GM12875 (cell line): ENCODE measurements at regions not wholly inside any gene's neighbourhood (a gene's known extent, or its start where the extent isn't known, plus 50 kb on each side); places are given as distances from the start of the nearest gene placed in this dataset.

ENCODE experiments used
- H3K4me3 ChIP-seq: one replicate; pipeline ENCODE4 v1.5.1; 2011; ENCODE audit warnings: low read depth, low read length, control low read depth
- CTCF ChIP-seq: IDR thresholded peaks from 2 replicates; pipeline ENCODE4 v1.5.1; 2011; ENCODE audit warnings: low read depth, mild to moderate bottlenecking, control low read depth, inconsistent platforms, low read length, moderate library complexity, borderline replicate concordance; ENCODE audit not compliant: insufficient read depth

DNA sequence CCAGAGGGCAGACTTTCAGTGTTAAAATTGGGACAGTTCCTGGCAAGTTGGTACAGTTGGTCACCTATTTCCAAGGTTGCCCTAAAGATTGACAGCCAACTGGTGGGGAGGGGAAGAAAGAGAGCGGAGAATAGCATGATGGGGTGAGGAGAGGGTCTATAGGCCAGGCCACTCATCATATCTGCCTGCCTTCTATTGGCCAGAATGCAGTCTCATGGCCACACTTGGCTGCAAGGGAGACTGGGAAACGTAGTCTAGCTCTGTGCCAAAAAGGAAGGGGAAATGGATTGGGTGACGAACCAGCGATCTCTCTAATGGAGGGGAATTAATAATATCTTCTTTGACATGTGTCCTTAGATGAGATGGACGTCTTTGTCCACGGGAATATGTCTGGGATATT, 197.4 kb upstream of the ATP6AP2 start:
- no peak for TF ChIP-seq CTCF
- no peak overlapping the region for H3K4me3 ChIP-seq

DNA sequence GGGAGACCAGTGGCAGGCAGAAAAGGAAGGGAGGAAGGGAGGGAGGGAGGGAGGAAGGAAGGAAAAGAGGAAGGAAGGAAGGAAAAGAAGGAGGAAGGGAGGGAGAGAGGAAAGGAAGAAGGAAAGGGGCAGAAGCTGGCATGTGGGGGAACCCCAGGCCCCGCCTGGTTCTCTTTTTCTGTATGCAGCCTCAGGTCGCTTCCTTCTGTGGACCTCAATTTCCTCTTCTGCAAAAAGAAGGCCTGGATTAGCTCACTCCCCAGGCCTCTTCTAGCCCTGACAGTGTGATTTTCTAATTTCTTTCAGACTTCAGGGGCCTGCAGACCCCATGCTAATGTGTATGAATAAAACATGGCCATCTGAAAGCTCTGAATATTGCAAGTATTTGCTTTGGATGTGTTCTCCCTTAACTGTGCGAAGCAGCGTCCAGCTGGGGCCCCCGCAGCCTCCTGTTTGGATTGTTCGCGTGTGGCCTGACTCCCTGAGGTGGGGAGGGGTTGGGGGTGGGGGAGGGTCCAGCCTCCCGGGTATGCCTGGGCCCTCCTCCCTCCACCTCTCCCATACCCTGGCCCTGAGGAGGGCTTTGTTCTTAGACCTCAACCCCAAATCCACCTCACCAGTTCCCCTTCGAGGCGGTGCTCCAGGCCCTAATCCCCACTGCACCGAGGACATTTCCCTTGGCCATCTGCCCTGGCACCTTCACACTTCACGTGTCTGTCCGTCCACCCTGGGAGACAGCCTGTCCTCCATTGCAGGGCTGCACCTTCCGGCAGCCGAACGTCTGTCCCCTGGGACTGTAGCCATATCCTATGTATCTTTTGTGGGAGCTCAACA, 199.9 kb upstream of the ATP6AP2 start:
- TF ChIP-seq CTCF, result no peak

GRCh38 chrX:40377684-40378083, 203.1 kb upstream of the ATP6AP2 start:
- no peak overlapping the region for H3K4me3 ChIP-seq
- TF ChIP-seq CTCF, result no peak

More for the DNA sequence above, 199.9 kb upstream of the ATP6AP2 start:
- H3K4me3 ChIP-seq, result no peak overlapping the region

- no peak overlapping the region for H3K4me3 ChIP-seq
- no peak for TF ChIP-seq CTCF
Measured at GRCh38 chrX:40374486-40374885, 206.3 kb upstream of the ATP6AP2 start.

DNA sequence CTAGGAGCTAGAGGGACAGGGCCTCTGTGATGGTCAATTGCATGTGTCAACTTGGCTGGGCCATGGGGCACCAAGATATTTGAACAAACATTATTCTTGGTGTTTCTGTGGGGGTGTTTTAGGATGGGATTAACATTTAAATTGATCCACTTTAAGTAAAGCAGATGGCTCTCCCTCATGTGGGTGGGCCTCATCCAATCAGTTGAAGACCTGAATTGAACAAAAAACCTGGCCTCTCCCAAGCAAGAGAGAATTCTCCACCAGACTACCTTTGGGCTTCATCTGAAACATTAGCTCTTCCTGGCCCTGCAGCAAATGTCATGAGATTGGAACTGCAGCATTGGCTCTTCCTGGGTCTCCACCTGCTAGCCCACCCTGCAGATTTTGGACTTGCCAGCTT, 207.1 kb upstream of the ATP6AP2 start:
- H3K4me3 ChIP-seq, result no peak overlapping the region
- no peak for TF ChIP-seq CTCF

DNA sequence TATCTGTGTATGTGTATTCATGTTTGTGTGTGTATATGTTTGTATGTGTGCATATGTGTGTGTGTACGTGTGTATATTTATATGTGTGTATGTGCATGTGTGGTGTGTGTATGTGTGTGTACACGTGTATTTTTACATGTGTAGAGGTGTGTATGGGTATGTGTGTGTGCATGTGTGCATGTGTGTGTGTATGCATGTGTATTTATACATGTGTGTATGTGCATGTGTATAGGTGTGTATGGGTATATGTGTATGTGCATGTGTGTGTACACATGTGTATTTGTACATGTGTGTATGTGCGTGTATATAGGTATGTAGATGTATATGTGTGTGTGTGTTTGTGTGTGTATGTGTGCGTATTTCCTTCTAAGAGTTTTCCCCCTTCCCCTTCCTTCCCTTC, 207.7 kb upstream of the ATP6AP2 start:
- TF ChIP-seq CTCF, result no peak

DNA sequence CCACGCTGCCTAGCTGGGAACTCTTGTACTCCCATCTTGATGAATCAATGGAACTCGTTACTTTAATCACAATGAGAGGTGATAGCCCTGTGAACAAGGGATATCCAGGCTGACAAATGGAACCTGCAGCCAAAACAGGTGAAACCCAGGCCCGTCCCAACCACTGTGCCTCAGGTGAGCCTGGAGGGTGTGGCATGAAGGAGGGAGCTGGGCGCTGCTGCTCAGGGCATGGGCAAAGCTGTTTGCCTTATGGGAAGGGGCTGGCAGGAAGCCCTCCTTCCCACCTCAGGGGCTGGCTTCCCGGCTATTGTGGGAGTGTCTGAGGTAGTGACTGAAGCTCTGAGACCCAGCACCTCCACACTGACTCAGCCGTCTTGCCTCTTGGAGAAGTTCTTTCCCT, 209.4 kb upstream of the ATP6AP2 start:
- H3K4me3 ChIP-seq, result no peak overlapping the region
- no peak for TF ChIP-seq CTCF

More for the DNA sequence above, 207.7 kb upstream of the ATP6AP2 start:
- no peak overlapping the region for H3K4me3 ChIP-seq
